Epithelial cell of esophagus (primary cell): ENCODE measurements at regions not wholly inside any gene's neighbourhood (a gene's known extent, or its start where the extent isn't known, plus 50 kb on each side); places are given as distances from the start of the nearest gene placed in this dataset.
"Not testable (repeated sequence)": the region's sequence is repeated elsewhere in the genome, so short reads cannot be mapped to it uniquely, and the experiment has no call there.

Source experiments
- DNase-seq: peaks from one replicate; pipeline ENCODE4 v3.0.0; 2010; ENCODE audit warnings: low read depth
- H3K4me3 ChIP-seq: 2 replicates; pipeline ENCODE4 v1.5.1; 2011; ENCODE audit warnings: mild to moderate bottlenecking, low read length, control low read depth
- CTCF ChIP-seq: IDR thresholded peaks from 2 replicates; pipeline ENCODE4 v1.5.1; 2011; ENCODE audit warnings: low read depth, mild to moderate bottlenecking, low read length, control low read depth, inconsistent platforms; ENCODE audit not compliant: insufficient read depth; ENCODE audit errors: missing control alignments

- peak; percentile 88 for DNase-seq
- no peak overlapping the region for H3K4me3 ChIP-seq
- no peak for TF ChIP-seq CTCF
These were observed 164.7 kb downstream of the PCDH18 start for GRCh38 chr4:137367620-137368019.

GRCh38 chr4:137363496-137363895 is 168.8 kb downstream of the PCDH18 start:
- no peak overlapping the region for H3K4me3 ChIP-seq
- no peak for TF ChIP-seq CTCF
- no peak for DNase-seq

- H3K4me3 ChIP-seq = no peak overlapping the region
- TF ChIP-seq CTCF = no peak
- no peak for DNase-seq
These were observed 170.4 kb downstream of the PCDH18 start for GRCh38 chr4:137361756-137362470.

- H3K4me3 ChIP-seq = no peak overlapping the region
- DNase-seq = peak; percentile 4
These were observed 171.5 kb downstream of the PCDH18 start for GRCh38 chr4:137360761-137361160.

GRCh38 chr4:137359691-137360315 is 172.5 kb downstream of the PCDH18 start:
- no peak overlapping the region for H3K4me3 ChIP-seq
- TF ChIP-seq CTCF = no peak
- DNase-seq = no peak

More at GRCh38 chr4:137360761-137361160, 171.5 kb downstream of the PCDH18 start:
- no peak for TF ChIP-seq CTCF

- H3K4me3 ChIP-seq, DNase-seq: not testable (repeated sequence)
These were observed 177.7 kb downstream of the PCDH18 start for GRCh38 chr4:137354562-137354961.

- TF ChIP-seq CTCF = no peak
- no peak for DNase-seq
- H3K4me3 ChIP-seq = no peak overlapping the region
These were observed 184.9 kb downstream of the PCDH18 start for GRCh38 chr4:137347371-137347770.
